GM21515 (cell line): ENCODE measurements at regions not wholly inside any gene's neighbourhood (a gene's known extent, or its start where the extent isn't known, plus 50 kb on each side); places are given as distances from the start of the nearest gene placed in this dataset.

ENCODE experiments used
- ATAC-seq: cut with Tn5 transposase; IDR thresholded peaks from one replicate; pipeline ENCODE4 v1.9.1; 2021; ENCODE audit not compliant: unreplicated experiment

DNA sequence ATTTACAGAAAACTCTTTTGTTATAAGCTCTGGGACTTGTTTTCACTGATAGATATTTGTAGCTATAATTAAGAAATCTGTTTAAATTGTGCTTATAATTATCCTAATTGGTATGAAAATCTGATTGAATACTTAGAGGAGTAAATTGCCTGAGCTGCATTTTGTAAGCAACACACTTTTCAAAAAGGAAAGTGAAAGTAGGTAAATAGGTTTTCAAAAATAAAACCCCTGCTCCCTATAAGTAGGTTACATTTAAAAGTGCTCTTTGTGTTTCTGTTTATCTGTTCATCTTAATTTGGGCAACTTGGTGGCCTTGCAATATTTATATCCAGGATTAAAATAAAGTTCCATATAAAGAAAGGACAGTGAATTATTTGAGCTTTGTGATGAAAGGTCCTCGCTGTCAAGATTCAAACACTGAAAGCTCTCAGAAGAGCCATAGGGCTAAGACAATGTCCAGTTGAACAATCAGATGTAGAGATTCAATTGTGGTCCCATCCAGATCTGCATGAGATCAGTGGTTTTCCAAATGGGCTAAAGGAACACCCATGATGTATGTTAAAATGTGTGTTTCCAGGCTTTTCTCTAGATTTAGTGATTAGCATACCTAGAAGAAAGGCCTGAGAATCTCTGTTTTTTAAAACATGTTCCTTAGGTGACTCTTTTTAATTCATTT, 371.6 kb downstream of the RPRM start:
- ATAC-seq: peak; percentile 57

DNA sequence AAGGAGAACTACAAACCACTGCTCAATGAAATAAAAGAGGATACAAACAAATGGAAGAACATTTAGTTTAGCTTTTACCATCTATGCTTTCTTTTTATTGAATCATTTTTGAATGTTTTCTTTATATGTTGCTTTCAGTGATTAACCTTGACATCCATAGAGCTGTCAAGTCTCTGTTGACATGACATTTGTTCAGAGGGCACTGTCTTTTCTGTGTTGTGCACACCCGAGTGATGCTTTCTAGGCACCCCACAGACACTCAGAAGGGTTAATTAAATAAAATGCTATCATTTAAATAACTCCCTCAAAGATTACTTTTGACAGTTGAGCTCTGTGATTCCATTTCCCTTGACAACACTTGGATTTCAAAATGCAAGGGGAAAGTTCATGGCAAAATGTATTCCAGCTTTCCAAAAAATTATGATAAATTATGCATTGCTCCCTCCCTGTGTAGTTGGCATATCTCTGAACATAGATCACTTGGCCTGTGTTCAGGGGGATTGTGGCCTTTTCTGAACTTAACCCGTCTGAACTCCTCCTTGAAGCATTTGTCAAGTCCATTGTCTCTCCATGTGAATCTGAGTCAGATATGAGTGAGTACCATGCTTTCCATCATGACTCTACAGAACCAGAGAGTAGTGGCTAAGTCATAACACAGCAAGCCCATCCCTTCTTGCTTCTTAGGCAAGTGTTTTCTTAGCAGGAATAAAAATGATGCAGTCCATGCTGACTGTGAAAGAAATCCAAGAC, 372.6 kb downstream of the RPRM start:
- ATAC-seq: no peak

DNA sequence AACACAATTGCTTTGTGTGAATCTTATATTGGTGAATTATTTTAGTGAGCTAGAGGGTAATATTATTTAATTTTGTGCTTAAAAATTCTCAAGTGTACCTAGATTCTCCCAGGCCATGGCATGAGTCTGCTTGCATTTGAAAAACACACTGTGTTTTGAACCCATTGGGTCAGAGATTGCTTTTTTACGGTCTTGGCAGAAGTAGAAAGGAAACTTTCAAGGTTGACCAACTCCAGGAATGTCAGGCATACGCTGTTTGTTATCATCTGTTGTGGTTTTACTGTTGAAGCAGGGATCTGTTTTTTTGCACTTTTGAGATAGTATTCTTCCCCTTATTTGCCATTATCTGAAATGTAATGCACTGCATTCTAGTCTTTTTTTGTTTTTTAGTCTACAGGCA, 377.4 kb downstream of the RPRM start:
- no peak for ATAC-seq

DNA sequence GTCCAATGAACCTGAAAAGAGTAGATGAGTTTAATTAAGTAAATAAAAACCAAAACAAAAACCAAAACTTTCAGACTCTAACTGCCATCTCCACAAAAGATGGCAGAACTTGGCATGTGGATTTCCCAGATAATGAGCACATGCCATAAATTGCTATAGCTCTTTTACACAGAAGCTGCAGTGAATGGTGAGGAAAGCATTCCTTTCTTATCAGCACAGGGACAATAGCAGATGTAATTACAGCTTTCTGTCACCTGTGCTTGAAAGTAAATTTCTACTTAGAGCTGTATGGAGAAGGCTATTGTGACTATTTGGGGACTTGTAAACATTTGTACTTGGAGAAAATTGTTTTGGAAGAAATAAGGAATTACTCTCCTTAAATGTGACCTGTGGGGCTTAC, 378.4 kb downstream of the RPRM start:
- ATAC-seq: no peak

DNA sequence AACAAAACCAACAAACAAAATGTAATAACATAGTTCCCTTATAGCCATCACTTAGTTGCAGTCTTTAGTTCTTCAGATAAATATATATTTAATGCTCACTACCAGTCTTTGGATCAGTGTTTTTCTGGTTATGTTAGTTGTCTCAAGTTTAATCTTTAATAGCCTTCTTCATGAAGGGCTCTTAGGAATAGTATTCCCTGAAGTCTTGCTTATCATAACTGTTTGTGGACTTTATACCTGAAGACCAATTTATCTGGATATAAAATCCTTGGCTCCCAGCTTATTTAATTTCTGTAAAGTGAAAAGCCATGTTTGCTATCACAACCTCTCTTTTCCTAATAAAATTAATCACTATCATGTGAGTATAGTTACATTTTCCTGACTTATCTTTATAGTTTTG, 379.7 kb downstream of the ARL6IP6 start:
- no peak for ATAC-seq

DNA sequence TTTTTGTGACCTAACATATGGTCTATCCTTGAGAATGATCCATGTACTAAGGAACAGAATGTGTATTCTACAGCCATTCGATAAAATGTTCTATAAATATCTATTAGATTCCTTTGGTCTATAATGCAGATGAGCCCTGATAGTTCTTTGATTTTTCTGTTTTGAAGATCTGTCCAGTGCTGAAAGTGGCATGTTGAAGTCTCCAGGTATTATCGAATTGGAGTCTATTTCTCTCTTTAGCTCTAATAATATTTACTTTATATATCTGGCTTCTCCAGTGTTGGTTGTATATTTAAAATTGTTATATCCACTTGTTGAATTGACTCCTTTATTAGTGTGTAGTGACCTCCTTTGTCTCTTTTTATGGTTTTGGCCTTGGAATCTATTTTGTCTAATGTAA, 377.9 kb downstream of the ARL6IP6 start:
- ATAC-seq: no peak

DNA sequence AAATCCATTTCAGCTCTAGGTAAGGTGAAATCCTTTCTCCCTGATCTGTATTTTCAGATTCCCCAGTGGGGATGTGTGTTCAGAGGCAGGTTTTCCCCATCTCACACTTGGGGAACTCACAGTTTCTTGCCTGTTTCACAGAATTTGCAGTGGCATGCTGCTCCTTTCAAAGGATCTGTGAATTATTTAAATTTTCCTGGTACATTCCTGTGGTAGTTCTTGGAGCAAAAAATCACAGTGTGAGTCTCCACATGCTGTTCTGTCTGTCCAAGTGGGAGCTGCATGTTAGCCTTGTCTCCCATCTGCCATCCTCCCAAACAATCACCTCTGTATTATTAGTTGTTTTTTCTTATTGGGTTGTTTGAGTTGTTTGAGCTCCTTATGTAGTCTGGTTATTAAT, 372.9 kb downstream of the ARL6IP6 start:
- no peak for ATAC-seq

DNA sequence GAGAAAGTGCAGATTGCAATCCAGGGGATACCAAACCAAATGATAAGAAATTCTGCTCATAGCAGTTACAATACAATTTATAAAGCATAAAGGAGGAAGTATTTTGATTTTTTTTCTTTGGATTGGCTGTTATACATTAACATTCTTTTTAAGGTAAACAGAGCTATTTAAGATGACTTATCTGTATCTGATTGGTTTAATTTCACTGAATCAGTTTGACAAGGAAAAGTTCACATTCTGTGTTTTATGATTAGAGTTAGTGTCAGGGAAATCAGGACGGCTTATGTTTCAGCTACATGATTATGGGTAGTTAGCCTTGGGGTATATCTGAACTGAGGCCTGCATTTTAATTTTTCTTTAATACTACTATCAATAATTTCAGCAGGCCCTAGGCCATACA, 360.9 kb downstream of the ARL6IP6 start:
- no peak for ATAC-seq

DNA sequence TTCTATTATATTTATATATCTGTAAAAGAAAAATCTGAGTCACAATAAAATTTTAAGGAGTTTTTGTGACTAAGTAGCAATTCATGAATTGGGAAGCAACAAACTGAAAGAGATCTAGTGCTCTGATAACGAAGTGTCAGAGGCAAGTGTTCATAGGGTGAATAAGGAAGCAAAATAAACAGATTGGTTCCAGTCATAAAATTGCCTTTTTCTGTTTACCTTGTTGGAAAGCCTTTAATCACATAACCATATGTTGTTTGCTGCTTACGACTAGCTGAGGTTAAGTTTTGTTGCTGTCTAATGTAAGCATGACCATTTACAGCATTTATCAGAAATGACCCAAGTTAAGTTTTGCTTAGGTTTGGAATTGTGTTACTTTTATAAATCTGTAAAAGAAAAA, 358.9 kb downstream of the ARL6IP6 start:
- ATAC-seq: no peak

DNA sequence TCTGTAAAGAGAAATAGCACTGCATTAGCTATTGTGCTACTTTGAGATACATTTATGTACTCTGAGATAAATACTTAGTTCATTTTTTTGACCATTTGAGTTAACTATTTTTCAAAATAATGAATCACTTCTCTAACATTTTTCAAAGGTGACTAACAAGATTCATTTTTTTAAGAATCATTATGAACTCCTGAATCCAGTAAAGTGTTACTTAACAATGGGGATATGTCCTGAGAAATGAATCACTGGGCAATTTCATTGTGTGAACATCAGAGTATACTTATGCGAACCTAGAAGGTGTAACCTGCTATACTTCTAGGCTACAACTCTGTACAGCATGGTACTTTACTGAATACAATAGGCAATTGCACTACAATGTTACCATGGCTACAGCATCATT, 355.8 kb downstream of the ARL6IP6 start:
- ATAC-seq: no peak

DNA sequence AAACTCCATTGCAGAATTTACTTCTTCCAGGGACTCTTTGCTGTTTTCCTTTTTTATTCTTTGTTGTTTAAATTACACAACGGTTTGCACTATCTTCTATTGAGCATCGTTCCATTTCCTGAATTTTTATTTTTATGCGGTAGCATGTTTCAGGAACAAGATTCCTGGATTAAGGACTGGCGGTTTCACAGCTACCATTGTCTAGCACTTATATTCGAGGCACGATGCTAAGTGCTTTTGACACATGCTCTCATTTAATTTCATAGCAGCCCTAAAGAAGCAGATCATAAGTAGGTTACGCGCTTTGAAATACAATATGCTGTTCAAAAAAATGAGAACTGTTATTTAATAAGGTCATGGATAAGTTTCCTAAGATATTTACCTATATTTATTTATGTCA, 354.4 kb downstream of the ARL6IP6 start:
- no peak for ATAC-seq

DNA sequence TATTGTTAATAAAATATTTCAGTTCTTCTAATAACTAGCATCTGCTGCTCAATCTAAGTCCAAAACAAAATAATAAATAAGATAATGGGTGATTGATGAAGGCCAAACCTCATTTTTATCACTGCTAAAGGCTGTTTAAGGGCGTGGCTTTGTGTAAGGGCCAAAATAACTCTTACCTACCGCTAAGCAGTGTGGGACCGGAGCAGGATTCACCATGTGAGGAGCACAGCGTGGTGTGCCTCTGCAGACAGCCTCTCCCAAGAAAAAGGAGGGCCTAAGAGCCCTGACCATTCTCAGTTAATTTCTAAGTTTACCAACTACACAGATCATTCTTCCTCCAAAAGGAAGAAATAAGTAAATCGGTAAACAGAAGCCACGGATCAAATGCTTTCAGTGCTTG, 353.7 kb downstream of the ARL6IP6 start:
- no peak for ATAC-seq

DNA sequence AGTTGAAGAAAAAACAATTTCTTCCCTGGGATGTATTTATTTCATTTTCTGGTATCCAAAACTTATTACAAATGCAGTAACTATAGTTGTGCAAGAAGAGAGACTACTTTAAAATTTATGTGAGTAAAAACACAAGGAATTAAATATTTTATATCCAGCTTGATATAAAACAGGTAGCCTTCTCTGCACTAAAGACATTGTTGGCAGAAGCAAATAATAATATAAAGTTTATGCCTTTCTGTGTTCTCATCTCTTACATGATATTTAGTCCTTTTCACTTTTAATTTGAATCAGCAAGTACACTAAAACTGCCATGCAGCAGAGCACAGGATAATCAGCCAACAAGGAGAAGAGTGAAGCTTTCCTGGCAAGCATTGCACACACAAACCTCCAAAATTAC, 352.7 kb downstream of the ARL6IP6 start:
- ATAC-seq: no peak

DNA sequence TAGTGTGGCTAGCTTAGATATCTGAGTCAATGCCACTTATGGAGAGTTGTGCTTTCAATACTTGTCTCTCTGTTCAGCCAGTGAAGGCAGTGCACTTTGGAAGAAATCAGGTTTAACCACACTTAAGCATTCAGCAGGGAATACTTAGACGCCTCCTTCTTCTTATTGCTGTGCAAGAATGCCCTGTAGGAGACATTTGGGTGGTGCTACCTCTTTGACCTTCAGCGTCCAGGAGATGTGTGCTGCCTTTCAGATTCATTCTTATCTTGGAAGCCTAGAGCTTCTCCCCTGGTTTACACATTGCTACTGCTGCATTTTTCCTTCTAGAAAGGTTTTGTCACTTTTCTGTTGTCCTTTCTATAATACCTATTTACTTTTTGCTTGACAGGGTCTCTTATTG, 350.5 kb downstream of the ARL6IP6 start:
- no peak for ATAC-seq

DNA sequence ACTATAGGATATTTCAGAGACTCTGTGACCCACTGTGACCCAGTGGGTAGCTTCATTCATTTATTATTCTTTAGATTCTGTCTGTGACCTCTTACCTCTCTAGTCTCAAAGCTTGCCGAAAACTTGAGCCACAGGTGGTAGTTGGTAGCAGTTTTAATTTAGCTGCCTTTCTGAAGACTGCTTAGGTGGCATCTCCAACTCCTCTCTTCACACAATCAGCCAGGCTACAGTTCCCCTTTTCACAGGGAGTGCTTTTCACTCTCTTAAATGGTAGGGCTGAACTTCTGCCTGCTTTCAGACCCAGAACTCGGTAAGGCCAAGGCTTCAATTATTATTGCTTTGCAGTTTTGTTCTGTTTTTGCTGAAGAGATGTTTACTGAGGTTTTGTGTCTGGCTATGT, 349.6 kb downstream of the ARL6IP6 start:
- no peak for ATAC-seq

DNA sequence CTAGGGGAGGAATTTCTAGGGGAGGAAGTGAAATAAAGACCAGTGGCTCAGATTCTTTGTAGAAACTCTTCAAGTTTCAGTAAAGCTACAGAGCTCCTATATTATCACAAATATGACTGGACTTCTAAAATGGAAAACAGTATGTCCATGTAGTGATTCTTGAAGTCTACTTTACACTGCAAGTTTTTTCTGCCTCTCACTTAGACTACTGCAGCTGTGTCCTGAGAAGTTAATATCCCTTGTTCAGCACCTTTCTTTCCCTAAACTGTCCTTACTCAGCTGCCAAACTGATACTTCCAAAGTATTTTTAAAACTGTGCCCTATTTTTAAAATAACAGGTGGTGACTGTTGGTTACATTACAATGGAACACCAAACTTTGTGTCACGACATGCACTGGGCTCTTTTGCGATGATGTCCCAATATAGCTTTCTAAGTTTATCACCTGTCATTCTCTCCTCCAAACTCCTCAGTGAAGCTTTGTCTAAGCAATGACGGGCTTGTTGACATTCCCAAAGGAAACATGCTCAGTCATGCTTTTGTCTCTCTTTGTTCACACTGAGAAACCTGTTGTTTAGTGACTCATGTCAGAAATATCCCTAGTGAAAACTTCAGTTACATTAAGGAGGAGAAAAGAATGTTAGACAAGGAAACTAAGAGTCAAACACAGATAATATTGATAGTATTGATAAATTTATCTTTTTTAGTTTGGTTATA, 341.1 kb downstream of the ARL6IP6 start:
- ATAC-seq: no peak

DNA sequence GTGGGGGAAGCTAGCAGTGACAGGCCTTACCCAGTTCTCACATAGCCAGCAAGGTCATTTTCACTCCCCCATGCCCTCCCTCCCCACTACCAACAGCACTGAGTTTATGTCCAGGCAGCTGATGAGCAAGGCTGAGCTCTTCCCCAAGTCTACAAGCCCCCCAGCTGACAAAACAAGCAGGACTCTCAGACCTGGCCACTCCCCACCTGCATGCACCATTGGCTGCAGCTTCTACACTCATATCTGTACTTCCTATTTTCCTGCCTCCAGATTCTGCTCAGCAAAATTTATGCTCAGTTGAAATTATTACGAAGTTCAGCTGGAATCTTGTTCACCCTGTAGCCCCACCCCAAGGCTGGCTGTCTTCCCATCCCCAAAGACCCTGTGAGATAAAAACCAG, 339.3 kb downstream of the ARL6IP6 start:
- no peak for ATAC-seq

DNA sequence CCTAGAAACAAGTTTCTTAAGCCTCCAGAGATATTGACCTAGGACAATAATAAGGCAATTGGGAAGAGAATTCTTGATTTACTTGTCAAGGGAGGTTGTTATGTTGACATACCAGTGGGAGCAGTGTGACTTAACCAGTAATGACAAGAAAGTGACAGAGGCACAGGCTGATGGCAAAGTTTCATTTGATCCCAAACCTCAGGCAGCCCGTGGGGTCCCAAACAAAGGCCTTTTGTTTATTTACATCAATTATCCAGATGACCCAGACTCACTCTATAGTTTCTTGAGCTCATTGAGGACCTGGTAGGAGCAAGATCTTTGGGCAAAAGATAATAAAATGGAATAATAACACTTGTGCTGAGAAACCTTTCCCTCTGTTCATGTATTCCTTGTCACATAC, 336.8 kb downstream of the ARL6IP6 start:
- ATAC-seq: no peak

DNA sequence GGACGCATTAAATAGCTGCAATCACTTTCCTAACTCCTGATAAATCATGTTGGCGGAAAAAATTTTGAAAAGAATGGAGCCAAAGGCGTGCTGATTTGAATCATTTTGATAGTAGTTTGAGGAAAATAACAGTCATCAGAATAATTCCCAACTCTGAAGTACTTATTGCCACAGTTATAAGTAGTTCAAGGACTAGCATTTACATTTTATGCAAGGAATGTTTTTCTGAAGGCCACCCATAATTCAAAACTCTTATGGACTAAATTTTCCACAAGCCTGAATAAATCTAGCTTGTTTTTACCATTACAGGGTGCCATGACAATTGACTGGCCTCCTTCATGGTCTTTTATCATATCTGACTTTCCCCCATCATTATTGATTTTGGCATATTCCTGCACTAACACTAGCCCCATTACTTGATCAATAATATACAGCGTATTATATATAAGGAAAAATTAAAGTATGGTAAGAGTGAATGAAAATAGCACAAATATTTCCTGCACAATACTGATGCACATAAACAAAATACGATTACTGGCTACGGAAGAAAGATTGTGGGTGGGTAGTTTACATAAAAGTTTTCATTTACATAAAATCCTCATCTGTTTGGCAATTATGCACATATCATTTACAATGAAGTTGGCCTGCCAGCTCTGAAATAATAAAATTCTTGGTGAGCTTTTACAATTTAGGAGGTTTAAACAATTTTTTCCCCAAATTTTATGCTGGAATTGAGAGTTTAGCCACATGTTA, 334.6 kb downstream of the ARL6IP6 start:
- no peak for ATAC-seq

DNA sequence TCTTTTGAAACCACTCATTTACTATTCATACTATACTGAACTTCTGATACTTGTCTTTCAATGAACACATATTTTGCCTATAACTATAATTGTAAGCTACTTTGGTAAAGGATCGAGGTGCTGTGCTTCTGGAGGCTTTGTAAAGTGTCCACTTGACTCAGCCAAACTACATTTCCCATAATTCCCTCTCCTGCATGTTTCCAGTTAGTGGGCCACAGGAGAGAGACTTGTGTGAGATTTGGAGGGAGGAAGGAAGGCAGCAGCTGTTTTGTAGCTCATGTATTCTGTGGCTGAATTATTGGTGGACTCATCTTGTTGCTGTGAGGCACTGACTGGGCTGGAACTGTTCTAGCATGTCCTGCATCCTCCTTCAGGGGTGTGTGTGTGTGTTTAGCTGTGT, 328.8 kb downstream of the ARL6IP6 start:
- ATAC-seq: no peak

DNA sequence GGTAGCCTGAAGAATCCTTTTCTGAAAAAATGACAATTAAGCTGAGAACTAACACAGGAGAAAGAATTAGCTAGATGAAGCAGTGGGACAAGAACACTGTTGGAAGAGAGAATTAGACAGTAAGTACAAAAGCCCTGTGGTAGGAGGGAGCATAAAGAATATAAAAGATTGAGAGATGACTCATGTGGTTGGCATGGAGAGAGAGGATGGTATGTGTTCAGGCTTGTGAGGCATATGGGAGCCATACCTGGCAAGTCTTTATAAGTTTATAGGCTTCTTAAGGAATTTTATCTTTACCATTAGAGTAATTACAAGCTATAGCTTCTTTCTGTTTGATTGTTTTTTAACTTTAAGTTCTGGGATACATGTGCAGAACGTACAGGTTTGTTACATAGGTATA, 325.0 kb downstream of the ARL6IP6 start:
- ATAC-seq: no peak

DNA sequence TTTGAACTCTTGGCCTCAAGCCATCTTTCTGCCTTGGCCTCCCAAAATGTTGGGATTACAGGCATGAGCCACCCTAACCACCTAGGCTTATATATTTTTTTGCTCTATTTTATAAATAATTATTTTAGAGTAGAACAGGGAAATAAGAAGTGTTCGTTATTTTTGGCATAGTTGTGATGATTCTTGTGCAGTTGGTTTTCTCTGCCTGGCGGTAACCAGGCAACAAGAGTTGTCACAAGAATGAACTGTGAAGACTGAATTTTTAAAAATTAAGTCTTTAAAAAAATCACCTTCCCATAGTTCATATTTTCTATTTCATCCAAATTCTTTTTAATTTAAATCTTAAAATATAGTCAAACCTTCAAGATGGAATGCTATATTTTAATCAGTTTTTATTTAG, 310.2 kb downstream of the ARL6IP6 start:
- no peak for ATAC-seq
